HUDEP-2 (cell line): ENCODE measurements at regions not wholly inside any gene's neighbourhood (a gene's known extent, or its start where the extent isn't known, plus 50 kb on each side); places are given as distances from the start of the nearest gene placed in this dataset.

Source experiments
- DNase-seq, 76 experiments: peaks; one replicate each; lab custom pipeline; 2025; ENCODE audit not compliant: unreplicated experiment in 76 of 76; lab: John Stamatoyannopoulos, UW

DNA sequence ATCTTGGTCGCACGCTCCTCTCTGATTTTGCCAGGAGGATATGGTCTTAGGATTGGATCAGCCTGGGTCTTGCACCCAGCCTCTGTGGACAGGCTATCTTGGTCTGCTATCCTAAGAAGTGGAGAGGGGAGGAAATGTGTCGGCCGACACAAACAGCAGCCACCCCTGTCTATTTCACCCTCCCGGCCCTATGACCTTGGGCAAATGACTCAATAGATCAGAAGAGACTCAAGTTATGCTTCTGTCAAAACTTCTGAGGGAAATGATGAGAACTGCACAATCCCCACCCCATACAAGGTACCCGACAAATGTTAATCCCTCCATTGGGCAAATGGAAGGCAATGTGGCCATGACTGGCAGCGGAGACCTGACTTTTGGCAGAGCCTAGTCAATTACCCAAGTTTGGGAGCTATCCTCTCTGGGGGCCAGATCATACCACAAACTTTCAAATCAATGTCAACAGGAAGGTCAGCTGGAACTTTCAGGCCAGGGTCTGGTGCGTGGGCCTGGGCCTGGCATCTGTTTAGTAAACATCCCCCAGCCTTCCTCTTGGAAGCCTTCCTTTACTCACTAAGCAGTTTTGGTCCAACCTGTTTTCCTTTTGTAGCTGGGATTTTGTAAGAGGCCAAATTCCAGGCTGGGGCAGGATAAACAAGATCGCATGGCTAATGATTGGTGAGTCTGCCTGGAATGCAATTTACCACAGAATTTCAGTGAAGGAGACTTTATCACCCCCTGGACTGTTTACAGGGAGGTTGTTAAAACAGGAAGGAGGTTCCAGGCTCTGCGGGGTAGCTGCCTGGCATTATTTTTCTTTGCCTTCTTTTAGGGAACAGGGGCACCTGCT is 64.2 kb upstream of the CPEB4 start:
- DNase-seq = no peak

DNA sequence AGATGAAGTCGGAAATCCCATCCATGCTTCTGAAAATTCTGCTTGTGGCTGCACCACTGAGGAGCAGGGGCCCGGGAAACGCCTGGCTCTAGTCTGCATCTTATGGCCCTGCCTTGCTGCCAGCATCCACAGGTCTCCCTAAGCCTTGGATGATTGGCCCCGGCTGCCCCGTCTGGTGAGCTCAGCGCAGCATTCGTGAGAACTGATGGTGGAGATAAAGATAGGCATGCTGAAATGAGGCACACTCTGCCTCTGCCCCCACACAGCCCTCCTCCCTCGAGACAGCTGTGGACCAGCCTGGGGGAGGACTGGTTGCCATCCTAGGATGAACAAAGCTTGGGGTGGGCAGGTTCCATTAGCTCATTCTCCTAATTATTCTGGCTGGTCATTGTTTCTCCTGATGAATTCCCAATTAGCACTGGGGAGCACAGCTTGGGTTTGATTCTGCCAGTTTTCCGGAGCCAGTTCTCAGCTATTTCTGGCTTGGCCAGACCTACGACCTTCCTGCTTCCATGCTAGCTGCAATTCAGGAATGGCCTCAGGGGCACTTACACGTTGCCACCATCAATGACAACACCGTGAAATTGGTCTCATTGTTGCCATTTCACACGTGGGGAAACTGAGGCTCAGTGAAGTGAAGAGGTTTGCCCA is 62.8 kb upstream of the CPEB4 start:
- DNase-seq = peak in 9 of 76 experiments; percentile 19 to 53 (median 28)

DNA sequence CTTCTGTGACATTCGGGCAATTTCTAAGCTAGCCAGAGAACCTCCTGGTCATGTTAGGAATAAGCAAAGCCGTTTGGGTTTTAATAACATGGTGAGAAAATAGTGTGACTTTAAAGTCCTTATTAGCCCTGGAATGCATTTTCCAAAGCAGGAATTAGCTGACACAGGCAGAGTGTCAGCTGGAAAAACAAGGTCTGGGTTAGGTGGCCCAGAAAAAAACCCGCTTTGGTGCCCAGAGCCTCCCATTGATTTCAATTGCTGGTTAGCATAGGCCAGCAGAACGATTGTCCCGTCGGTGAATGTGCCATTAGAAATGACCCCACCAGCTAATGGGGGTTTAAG is 62.1 kb upstream of the CPEB4 start:
- no peak for DNase-seq

DNA sequence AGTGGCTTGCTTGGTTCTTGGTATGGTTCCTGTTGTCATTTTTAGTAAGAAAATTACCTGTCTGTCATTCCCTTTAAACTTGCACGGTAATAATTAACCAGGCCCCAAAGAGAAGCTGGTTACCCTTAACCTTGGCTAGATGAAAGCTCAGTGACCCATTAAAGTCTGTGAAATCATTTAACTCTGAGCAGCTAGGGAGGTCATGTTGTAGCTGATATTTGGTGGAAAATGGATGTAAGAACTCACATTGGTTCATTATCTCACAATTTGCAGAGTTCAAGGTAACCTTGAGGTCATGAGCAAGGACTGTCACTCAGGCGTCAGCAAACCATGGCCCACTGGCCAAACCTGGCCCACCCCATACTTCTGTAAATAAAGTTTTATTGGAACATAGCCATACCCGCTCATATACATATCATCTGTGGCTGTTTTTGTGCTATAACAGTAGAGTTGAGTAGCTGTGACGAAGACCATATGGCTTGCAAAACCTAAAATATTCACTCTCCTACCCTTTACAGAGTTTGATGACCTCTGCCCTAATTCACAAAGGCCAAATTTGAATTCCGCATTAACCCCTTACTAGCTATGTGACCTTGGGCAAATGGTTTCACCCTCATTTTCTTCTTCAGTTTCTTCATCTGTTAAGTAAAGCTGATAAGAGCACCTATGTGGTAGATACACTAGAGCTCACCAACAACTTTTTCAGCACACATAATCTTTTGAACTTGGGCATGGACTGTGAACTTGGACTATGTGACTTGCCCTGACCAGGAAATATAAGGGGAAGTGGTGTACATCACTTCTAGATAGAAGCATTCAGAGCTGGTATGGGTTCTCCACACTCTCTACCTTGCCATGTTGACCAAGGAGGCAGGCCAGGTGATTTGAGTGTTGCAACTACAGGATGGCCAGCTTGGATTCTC is 61.5 kb upstream of the CPEB4 start:
- no peak for DNase-seq

DNA sequence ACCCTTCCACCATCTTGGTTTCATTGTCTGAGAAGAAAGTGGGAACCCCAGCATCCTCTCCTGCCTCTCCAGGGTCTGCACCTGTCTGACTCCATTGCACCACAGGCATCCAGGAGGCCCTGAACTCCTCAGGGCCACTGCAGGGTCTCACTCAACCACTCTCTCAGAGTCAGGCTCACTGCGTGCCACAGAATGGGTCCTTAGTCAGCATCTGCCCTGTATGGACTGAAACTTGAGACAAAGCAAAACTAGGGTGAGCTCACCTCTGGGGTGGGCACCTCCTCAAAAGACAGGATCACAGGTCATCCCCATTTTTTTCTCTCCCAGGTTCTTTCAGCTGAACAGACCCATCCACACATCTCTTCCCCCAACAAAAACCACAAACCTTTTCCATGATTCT is 59.2 kb upstream of the CPEB4 start:
- no peak for DNase-seq

DNA sequence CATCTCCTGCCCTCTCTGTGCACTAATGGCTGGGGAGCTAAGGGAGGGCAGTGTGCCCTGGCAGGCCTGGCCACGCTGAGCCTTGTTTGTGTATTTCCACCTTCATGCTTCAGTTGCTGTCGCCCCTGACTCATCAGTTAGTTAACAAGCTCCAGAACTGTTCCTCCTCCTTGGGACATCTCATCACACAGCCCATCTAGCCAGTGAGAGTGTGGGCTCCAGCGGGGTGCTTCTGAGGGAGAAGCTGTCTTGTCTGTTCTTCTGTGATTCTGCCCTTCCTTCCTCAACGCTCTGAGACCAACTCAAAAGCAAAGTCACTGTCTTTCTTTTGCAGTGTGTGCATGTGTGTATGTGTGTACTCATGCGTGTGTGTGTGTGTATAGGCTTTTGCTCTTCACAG is 58.3 kb upstream of the CPEB4 start:
- no peak for DNase-seq

DNA sequence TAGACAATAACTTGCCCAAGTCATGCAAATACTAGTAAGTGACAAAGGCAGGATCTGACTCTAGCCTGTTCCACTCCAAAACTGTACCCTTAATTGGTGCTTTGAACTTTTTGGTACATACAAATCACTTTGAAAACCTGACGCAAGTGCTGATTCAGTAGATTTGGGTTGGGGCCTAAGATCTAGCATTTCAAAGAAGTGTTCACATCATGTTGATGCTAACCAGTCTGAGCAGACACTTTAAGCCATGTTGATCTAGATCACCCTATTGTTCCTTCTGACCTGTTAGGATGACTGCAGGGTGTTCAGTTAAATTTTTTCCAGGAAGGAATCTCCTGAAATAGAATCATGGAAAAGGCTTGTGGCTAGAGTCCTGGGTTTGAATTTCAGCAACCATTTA is 57.7 kb upstream of the CPEB4 start:
- DNase-seq = no peak

DNA sequence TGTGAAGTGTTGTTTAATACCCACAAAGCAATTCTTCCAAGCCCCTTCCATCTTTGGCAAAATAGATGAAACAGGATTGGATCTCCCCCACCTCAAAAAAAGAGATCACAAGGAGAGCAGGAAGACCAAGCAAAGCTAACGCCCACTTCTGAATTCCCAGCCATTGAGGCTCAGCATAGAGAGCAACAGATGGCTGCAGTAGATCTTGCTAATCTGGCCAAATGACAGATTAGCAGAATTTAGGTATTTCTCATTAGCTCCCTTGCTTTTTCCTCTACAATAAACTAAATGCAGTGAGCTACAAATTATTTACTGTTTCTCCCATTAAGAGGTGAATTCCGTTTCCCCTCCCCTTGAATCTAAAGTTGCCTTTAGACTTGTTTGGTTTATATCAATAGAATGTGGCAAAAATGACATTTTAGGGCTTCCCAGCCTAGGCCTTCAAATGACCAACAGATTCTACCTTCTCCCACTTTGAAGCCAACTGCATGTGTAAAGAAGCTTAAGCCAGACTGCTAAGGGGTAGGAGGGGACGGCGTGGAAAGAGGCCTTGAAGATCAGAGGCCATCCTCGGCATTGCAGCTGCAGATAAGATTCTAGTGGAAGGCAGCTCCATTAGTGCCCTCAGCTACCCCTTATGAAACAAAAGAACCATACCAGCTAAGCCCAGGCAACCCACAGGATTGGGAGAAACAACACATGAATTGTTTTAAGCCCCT is 56.8 kb upstream of the CPEB4 start:
- peak in 15 of 76 experiments; percentile 2 to 29 (median 17) for DNase-seq

DNA sequence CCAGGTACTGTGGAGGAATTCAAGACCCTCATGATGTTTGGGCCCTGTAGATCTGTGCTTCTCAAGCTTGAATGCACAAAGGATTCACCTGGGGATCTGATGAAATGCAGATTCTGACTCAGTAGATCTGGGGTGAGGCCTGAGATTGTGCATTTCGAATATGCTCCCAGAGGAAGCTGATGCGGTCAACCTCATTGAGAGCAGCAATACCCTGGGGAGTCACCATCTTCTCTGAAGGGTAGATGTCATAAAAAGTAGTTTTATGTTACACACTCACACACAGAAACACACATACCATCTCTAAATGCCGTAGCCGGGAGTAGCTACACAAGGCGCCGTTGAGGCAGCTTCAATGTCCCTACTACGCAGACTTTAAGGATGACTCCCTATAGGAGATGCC is 55.8 kb upstream of the CPEB4 start:
- no peak for DNase-seq

DNA sequence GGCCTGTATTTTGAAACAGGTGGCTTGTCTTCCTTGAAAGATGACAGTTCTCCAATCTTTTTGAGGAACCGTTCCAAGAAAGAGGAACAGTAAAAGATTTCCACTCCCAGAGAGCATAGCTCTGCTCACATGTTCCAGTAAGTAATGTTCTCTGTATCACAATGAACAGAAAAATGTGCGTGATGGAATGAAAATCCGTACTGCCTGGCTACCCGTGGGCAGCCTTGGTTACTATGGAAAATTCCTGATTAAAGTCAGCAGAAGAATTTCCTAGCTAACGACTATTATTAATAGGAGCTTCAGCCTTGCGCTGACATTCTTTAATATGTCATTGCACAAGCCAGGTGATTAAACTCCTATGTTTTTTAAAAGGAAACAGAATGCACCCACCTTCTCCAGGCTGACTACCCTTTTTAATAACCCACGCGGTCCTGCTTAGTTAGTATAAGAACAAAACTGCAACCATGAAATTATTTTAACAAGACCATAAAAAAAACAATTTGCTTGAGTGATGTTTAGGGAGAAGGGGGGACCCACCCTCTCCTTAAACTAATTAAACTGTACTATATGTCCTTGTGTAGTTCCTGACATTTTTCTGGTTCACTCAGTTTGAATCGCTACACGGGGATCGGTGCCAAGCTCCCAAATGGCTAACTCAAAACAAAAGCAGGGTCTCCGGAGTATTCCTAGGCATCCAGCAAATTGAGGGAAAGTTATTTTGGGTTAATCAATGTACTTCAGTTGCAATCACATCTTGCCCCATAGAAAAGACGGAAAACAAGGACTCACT is 54.8 kb upstream of the CPEB4 start:
- no peak for DNase-seq

DNA sequence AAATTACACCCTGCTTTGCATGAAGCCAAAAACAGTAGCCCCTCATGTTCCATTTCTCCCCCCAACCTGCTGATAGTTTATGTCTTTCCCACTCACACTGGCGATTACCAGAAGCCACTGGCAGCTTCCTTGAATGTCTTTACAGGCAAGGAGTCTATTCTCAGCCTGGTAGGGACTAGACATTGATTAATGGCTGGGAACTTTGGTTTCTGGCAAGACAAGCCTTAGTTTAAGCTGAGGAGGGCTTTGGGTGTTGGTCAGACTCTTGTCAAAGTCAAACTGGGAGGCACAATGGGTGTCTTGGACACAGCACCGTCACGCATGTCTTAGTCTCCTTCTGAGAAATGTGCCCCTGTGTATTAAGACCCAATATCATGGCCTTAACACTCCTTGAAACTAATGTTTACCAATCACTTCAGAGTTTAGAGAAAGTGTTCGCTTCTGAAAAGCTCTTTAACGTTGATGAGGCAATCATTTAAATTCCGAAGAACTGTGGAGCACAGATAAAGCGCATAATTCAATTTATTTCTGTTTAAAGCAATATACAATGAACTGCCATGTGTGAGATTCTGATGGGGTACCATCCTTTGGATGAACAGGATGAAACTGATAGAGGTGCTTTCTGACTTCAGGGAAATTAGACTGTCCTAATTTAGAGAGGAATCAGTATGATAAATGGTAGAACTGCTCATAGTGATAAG is 53.9 kb upstream of the CPEB4 start:
- DNase-seq = no peak

DNA sequence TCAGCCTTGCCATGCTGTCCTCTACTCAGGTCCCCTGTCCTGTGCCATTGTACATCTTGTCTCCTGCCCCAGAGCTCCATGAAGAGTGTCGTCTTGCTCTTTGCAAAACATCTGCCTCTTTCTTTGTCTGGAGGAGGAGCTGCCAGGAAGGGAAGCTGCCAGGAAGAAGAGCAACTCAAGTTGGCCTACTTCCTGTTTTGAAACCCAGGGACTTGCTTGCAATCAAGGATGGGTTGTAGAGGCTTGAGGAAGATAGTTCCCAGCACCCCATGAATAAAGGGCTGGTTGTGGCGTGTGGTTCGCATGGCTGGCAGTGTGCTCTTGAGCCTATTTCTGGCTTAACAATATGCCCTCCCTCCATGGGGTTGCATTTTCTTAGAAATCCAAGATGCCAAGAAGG is 53.0 kb upstream of the CPEB4 start:
- no peak for DNase-seq

DNA sequence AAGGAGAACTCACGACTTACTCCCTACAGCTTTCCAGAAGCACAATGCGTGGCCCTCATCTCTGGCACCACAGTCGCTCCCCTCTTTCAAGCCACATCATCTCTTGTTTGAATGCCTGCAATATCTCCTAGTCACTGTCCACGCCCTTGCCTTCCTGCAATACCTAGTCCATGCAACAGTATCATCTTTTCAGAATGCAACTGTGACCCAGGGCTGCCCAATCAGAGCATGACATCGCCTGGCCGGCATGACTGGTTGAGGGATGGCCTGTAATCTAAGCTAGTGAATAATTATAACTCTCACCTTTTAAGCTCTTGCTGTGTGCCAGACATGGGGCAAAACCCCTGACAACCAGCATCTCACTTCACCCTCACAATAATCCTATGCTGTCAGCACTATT is 52.5 kb upstream of the CPEB4 start:
- peak in 1 of 76 experiments; percentile 25 for DNase-seq

DNA sequence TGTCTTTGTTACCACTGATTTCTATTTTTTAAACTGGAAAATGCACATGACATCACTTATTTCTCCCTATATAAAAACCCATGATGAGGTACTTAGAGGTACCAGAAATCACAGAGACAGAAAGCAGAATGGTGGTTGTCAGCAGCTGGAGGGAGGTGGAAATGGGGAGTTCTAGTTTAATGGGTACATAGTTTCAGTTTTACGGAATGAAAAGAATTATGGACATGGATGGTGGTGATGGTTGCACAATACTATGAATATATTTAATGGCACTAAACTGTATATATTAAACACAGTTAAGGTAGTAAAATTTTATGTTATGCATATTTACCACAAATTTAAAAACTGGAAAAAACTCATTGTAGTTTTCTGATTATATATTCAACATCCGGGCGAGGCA is 50.5 kb upstream of the CPEB4 start:
- no peak for DNase-seq
